ENCODE measurements at regions not wholly inside any gene's neighbourhood (a gene's known extent, or its start where the extent isn't known, plus 50 kb on each side); places are given as distances from the start of the nearest gene placed in this dataset.

- no peak for DNase-seq (ENCODE audit: low spot score)
- no peaks in the 10 kb centered on the region for H3K4me1 ChIP-seq (ENCODE audit: control insufficient read depth in 1 of 2, low read depth in 2 of 2)
- no peaks in the 10 kb centered on the region for H3K27me3 ChIP-seq (replicated peaks; ENCODE audit: insufficient read depth)
- no peak overlapping the region for H3K4me3 ChIP-seq
- no peak overlapping the region for H3K27ac ChIP-seq
- no peaks in the 10 kb centered on the region for H3K9me3 ChIP-seq
- no peak for ATAC-seq (ENCODE audit: insufficient number of reproducible peaks, low FRiP score, low read depth)
- no peaks in the 10 kb centered on the region for H3K36me3 ChIP-seq
- no peak for TF ChIP-seq CTCF (IDR thresholded peaks at IDR 0.05)
Measured at GRCh38 chr6:91412532-91412931, 825.7 kb upstream of the MAP3K7 start.

GRCh38 chr6:91407706-91408105 lies 820.8 kb upstream of the MAP3K7 start:
- DNase-seq (ENCODE audit: low spot score) = no peak
- Histone ChIP-seq H3K4me1 (ENCODE audit: control insufficient read depth in 1 of 2, low read depth in 2 of 2) (no peaks in the 10 kb centered on the region), H3K4me3 (no peak overlapping the region), H3K36me3 (no peaks in the 10 kb centered on the region), H3K9me3 (no peaks in the 10 kb centered on the region), H3K27me3 (replicated peaks; ENCODE audit: insufficient read depth) (no peaks in the 10 kb centered on the region), H3K27ac (no peak overlapping the region)
- no peak for TF ChIP-seq CTCF (IDR thresholded peaks at IDR 0.05)
- no peak for ATAC-seq (ENCODE audit: insufficient number of reproducible peaks, low FRiP score, low read depth)

- ATAC-seq (ENCODE audit: insufficient number of reproducible peaks, low FRiP score, low read depth) = no peak
- TF ChIP-seq CTCF (IDR thresholded peaks at IDR 0.05) = no peak
- no peak for DNase-seq (ENCODE audit: low spot score)
- H3K27ac ChIP-seq = no peak overlapping the region
- no peak overlapping the region for H3K4me3 ChIP-seq
- H3K27me3 ChIP-seq (replicated peaks; ENCODE audit: insufficient read depth) = no peaks in the 10 kb centered on the region
- no peaks in the 10 kb centered on the region for H3K4me1 ChIP-seq (ENCODE audit: control insufficient read depth in 1 of 2, low read depth in 2 of 2)
- no peaks in the 10 kb centered on the region for H3K36me3 ChIP-seq
- H3K9me3 ChIP-seq = peaks cover 7% of the 10 kb centered on the region
Measured at GRCh38 chr6:91392951-91393350, 806.1 kb upstream of the MAP3K7 start.

- no peak overlapping the region for H3K4me3 ChIP-seq
- H3K27ac ChIP-seq = no peak overlapping the region
- ATAC-seq (ENCODE audit: insufficient number of reproducible peaks, low FRiP score, low read depth) (no peak), DNase-seq (ENCODE audit: low spot score) (no peak)
- no peaks in the 10 kb centered on the region for H3K27me3 ChIP-seq (replicated peaks; ENCODE audit: insufficient read depth)
- H3K36me3 ChIP-seq = no peaks in the 10 kb centered on the region
- no peaks in the 10 kb centered on the region for H3K4me1 ChIP-seq (ENCODE audit: control insufficient read depth in 1 of 2, low read depth in 2 of 2)
- peaks cover 7% of the 10 kb centered on the region for H3K9me3 ChIP-seq
- TF ChIP-seq CTCF (IDR thresholded peaks at IDR 0.05) = no peak
Measured at GRCh38 chr6:91387290-91388059, 800.6 kb upstream of the MAP3K7 start.

GRCh38 chr6:91386204-91386603 lies 799.3 kb upstream of the MAP3K7 start:
- H3K4me3 ChIP-seq = no peak overlapping the region
- DNase-seq (ENCODE audit: low spot score) (no peak), ATAC-seq (ENCODE audit: insufficient number of reproducible peaks, low FRiP score, low read depth) (no peak)
- no peak overlapping the region for H3K27ac ChIP-seq
- H3K9me3 ChIP-seq = peaks cover 7% of the 10 kb centered on the region
- no peak for TF ChIP-seq CTCF (IDR thresholded peaks at IDR 0.05)
- H3K36me3 ChIP-seq = no peaks in the 10 kb centered on the region
- no peaks in the 10 kb centered on the region for H3K4me1 ChIP-seq (ENCODE audit: control insufficient read depth in 1 of 2, low read depth in 2 of 2)
- H3K27me3 ChIP-seq (replicated peaks; ENCODE audit: insufficient read depth) = no peaks in the 10 kb centered on the region

All from thoracic aorta (tissue), 2 donors.